HG03558 (cell line): ENCODE measurements at regions not wholly inside any gene's neighbourhood (a gene's known extent, or its start where the extent isn't known, plus 50 kb on each side); places are given as distances from the start of the nearest gene placed in this dataset.
"Not testable (repeated sequence)": the region's sequence is repeated elsewhere in the genome, so short reads cannot be mapped to it uniquely, and the experiment has no call there.

Source experiments
- ATAC-seq: cut with Tn5 transposase; IDR thresholded peaks from one replicate; pipeline ENCODE4 v1.9.1; 2021; ENCODE audit warnings: moderate number of reproducible peaks; ENCODE audit not compliant: unreplicated experiment; ENCODE audit errors: extremely low read depth

GRCh38 chr3:181966393-181966792 is 254.7 kb downstream of the SOX2 start:
- no peak for ATAC-seq

- ATAC-seq = no peak
Measured at GRCh38 chr3:181969925-181970324, 258.2 kb downstream of the SOX2 start.

- ATAC-seq = no peak
Measured at GRCh38 chr3:181971424-181971823, 259.7 kb downstream of the SOX2 start.

GRCh38 chr3:181974198-181974597 is 262.5 kb downstream of the SOX2 start:
- no peak for ATAC-seq

- ATAC-seq = no peak
Measured at GRCh38 chr3:181976526-181976925, 264.8 kb downstream of the SOX2 start.

- ATAC-seq = no peak
Measured at GRCh38 chr3:181985386-181985785, 273.7 kb downstream of the SOX2 start.

GRCh38 chr3:181987736-181988135 is 276.0 kb downstream of the SOX2 start:
- no peak for ATAC-seq

GRCh38 chr3:181998828-181999227 is 287.1 kb downstream of the SOX2 start:
- no peak for ATAC-seq

- peak; percentile 87 for ATAC-seq
Measured at GRCh38 chr3:181999314-181999713, 287.6 kb downstream of the SOX2 start.

GRCh38 chr3:182000447-182000846 is 288.7 kb downstream of the SOX2 start:
- no peak for ATAC-seq

GRCh38 chr3:182005219-182005618 is 293.5 kb downstream of the SOX2 start:
- ATAC-seq = no peak

GRCh38 chr3:182005701-182006100 is 294.0 kb downstream of the SOX2 start:
- ATAC-seq = no peak

- no peak for ATAC-seq
Measured at GRCh38 chr3:182006431-182006830, 294.7 kb downstream of the SOX2 start.

- no peak for ATAC-seq
Measured at GRCh38 chr3:182007441-182007840, 295.7 kb downstream of the SOX2 start.

- ATAC-seq = no peak
Measured at GRCh38 chr3:182018361-182018760, 306.6 kb downstream of the SOX2 start.

GRCh38 chr3:182019926-182020325 is 308.2 kb downstream of the SOX2 start:
- no peak for ATAC-seq

- no peak for ATAC-seq
Measured at GRCh38 chr3:182023843-182024242, 312.1 kb downstream of the SOX2 start.

GRCh38 chr3:182027366-182027765 is 315.6 kb downstream of the SOX2 start:
- no peak for ATAC-seq

GRCh38 chr3:182028081-182028480 is 316.4 kb downstream of the SOX2 start:
- ATAC-seq = no peak

GRCh38 chr3:182034231-182034630 is 322.5 kb downstream of the SOX2 start:
- ATAC-seq = not testable (repeated sequence)

GRCh38 chr3:182035324-182035723 is 323.6 kb downstream of the SOX2 start:
- no peak for ATAC-seq

GRCh38 chr3:182036382-182036781 is 324.7 kb downstream of the SOX2 start:
- no peak for ATAC-seq

GRCh38 chr3:182041668-182042291 is 330.1 kb downstream of the SOX2 start:
- ATAC-seq = no peak
